HEK293 (cell line): ENCODE measurements at regions not wholly inside any gene's neighbourhood (a gene's known extent, or its start where the extent isn't known, plus 50 kb on each side); places are given as distances from the start of the nearest gene placed in this dataset.

Experiments used
- CTCF ChIA-PET: fragments of 350-600 bp; formaldehyde crosslinking; extraction: SDS; loops from one replicate; lab custom pipeline; 2021; ENCODE audit warnings: antibody characterized with exemption; lab: Yijun Ruan, JAX
- POLR2A ChIA-PET: fragments of 300-600 bp; formaldehyde crosslinking; extraction: SDS; loops from one replicate; lab custom pipeline; 2020; ENCODE audit warnings: antibody characterized with exemption, inconsistent platforms; lab: Yijun Ruan, JAX
- H3K27ac ChIP-seq: fragments of 200-500 bp; sonication (Bioruptor generic); 2 replicates; pipeline ENCODE4 v1.5.1; 2014; ENCODE audit warnings: low read depth, low read length, control low read depth, inconsistent platforms; ENCODE audit errors: extremely low read depth
- H3K36me3 ChIP-seq, 2 experiments: fragments of 200-500 bp in 1 of 2; sonication (Bioruptor generic) in 1 of 2; 1 replicate in 1 of 2; 2 replicates in 1 of 2; pipeline ENCODE4 v1.5.1; 2014 to 2017; ENCODE audit warnings: inconsistent platforms in 2 of 2, low read length in 2 of 2; ENCODE audit not compliant: control insufficient read depth in 2 of 2, insufficient read depth in 1 of 2
- H3K4me1 ChIP-seq: fragments of 200-500 bp; sonication (Bioruptor generic); 2 replicates; pipeline ENCODE4 v1.5.1; 2014; ENCODE audit warnings: mild to moderate bottlenecking, low read length, inconsistent platforms; ENCODE audit not compliant: control insufficient read depth, insufficient read depth
- H3K4me3 ChIP-seq: 2 replicates; pipeline ENCODE4 v1.5.1; 2011; ENCODE audit warnings: low read depth, mild to moderate bottlenecking, control low read depth, low read length, moderate library complexity
- H3K9me3 ChIP-seq: fragments of 200-500 bp; sonication (Bioruptor generic); 2 replicates; pipeline ENCODE4 v1.5.1; 2014; ENCODE audit warnings: low read depth, low read length, inconsistent platforms; ENCODE audit not compliant: control insufficient read depth, insufficient read depth
- GLI4 ChIP-seq: fragments of 450-650 bp; formaldehyde crosslinking; IDR thresholded peaks from 2 replicates; pipeline ENCODE4 v1.5.1; 2016; ENCODE audit warnings: missing biosample characterization, missing genetic modification characterization
- KLF10 ChIP-seq: fragments of 450-650 bp; IDR thresholded peaks from 2 replicates; pipeline ENCODE4 v1.5.1; 2018; ENCODE audit warnings: missing biosample characterization, mild to moderate bottlenecking, missing genetic modification characterization
- PRDM2 ChIP-seq: fragments of 450-650 bp; formaldehyde crosslinking; IDR thresholded peaks from 2 replicates; pipeline ENCODE4 v1.5.1; 2016; ENCODE audit warnings: missing biosample characterization, missing genetic modification characterization, borderline replicate concordance
- ZBTB11 ChIP-seq: fragments of 450-650 bp; formaldehyde crosslinking; conservative IDR thresholded peaks from 2 replicates; pipeline ENCODE4 v1.5.1; 2016; ENCODE audit warnings: low read depth, missing biosample characterization, missing genetic modification characterization
- ZNF112 ChIP-seq: fragments of 450-650 bp; formaldehyde crosslinking; IDR thresholded peaks from 2 replicates; pipeline ENCODE4 v1.5.0; 2017; ENCODE audit warnings: missing biosample characterization, missing genetic modification characterization
- ZNF133 ChIP-seq: fragments of 450-650 bp; formaldehyde crosslinking; IDR thresholded peaks from 2 replicates; pipeline ENCODE4 v1.5.1; 2016; ENCODE audit warnings: missing biosample characterization, missing genetic modification characterization
- ZNF157 ChIP-seq: fragments of 450-650 bp; formaldehyde crosslinking; IDR thresholded peaks from 2 replicates; pipeline ENCODE4 v1.5.1; 2016; ENCODE audit warnings: missing biosample characterization, missing genetic modification characterization
- ZNF16 ChIP-seq: fragments of 450-650 bp; formaldehyde crosslinking; IDR thresholded peaks from 2 replicates; pipeline ENCODE4 v1.5.1; 2016; ENCODE audit warnings: low read depth, missing biosample characterization, missing genetic modification characterization
- ZNF19 ChIP-seq: fragments of 450-650 bp; formaldehyde crosslinking; IDR thresholded peaks from 2 replicates; pipeline ENCODE4; 2016; ENCODE audit warnings: missing biosample characterization, missing genetic modification characterization, low read depth
- ZNF202 ChIP-seq: fragments of 450-650 bp; formaldehyde crosslinking; IDR thresholded peaks from 2 replicates; pipeline ENCODE4 v1.5.1; 2016; ENCODE audit warnings: missing biosample characterization, missing genetic modification characterization, borderline replicate concordance
- ZNF214 ChIP-seq: fragments of 450-650 bp; formaldehyde crosslinking; IDR thresholded peaks from 2 replicates; pipeline ENCODE4 v1.5.1; 2017; ENCODE audit warnings: missing biosample characterization, mild to moderate bottlenecking, missing genetic modification characterization, borderline replicate concordance
- ZNF426 ChIP-seq: fragments of 450-650 bp; formaldehyde crosslinking; IDR thresholded peaks from 2 replicates; pipeline ENCODE4 v1.5.1; 2017; ENCODE audit warnings: missing biosample characterization, missing genetic modification characterization, mild to moderate bottlenecking, inconsistent platforms, moderate library complexity
- ZNF555 ChIP-seq: fragments of 450-650 bp; formaldehyde crosslinking; conservative IDR thresholded peaks from 2 replicates; pipeline ENCODE4 v1.5.1; 2017; ENCODE audit warnings: missing biosample characterization, mild to moderate bottlenecking, missing genetic modification characterization, inconsistent platforms
- ZNF600 ChIP-seq: fragments of 450-650 bp; formaldehyde crosslinking; IDR thresholded peaks from 2 replicates; pipeline ENCODE4 v1.5.1; 2016; ENCODE audit warnings: missing biosample characterization, missing genetic modification characterization
- ZNF791 ChIP-seq: fragments of 450-650 bp; formaldehyde crosslinking; IDR thresholded peaks from 2 replicates; pipeline ENCODE4 v1.5.1; 2016; ENCODE audit warnings: missing biosample characterization, missing genetic modification characterization
- ZNF792 ChIP-seq: fragments of 450-650 bp; formaldehyde crosslinking; IDR thresholded peaks from 2 replicates; pipeline ENCODE4 v1.5.1; 2016; ENCODE audit warnings: missing biosample characterization, missing genetic modification characterization
- ZSCAN23 ChIP-seq: fragments of 450-650 bp; formaldehyde crosslinking; IDR thresholded peaks from 2 replicates; pipeline ENCODE4 v1.5.1; 2016; ENCODE audit warnings: missing biosample characterization, missing genetic modification characterization
- TF ChIP-seq, protein P1 (sequence below): fragments of 450-650 bp; formaldehyde crosslinking; IDR thresholded peaks from 2 replicates; pipeline ENCODE4 v1.5.1; 2017; ENCODE audit warnings: missing biosample characterization, mild to moderate bottlenecking, missing genetic modification characterization, moderate library complexity
- TF ChIP-seq, protein P2 (sequence below): fragments of 450-650 bp; formaldehyde crosslinking; IDR thresholded peaks from 2 replicates; pipeline ENCODE4 v1.5.1; 2017; ENCODE audit warnings: missing biosample characterization, missing genetic modification characterization

DNA sequence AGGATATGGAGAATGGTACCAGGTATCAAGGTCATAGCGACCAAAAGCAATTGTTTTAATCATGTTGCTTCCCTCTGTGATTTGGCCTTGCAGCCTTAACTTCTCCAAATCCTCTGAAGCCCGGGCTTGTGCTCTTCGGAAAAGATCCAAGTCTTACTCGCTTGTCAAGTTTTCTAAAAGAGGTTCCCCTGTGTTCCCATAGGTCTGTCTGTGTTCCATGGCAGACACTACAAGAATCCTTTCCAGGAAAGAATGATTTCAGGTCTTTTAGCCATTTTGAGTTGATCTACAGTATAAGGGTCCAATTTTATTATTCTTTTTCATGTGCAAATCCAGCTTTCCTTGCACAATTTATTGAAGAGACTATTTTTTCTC, 710.6 kb upstream of the DIAPH2 start (continued):
- no peak for TF ChIP-seq ZBTB11 (tag by site-specific recombination)
- TF ChIP-seq GLI4 (tag by site-specific recombination): no peak
- TF ChIP-seq ZNF202: no peak
- TF ChIP-seq ZNF555 (tag by site-specific recombination): no peak
- TF ChIP-seq, all 188 proteins: peak for 0

- Histone ChIP-seq H3K36me3 (no peaks in the 10 kb centered on the region), H3K4me3 (no peak overlapping the region), H3K4me1 (no peaks in the 10 kb centered on the region), H3K27ac (no peak overlapping the region), H3K9me3 (no peaks in the 10 kb centered on the region)
- POLR2A ChIA-PET: no interaction called here
- CTCF ChIA-PET: no interaction called here
- TF ChIP-seq, protein P1, sequence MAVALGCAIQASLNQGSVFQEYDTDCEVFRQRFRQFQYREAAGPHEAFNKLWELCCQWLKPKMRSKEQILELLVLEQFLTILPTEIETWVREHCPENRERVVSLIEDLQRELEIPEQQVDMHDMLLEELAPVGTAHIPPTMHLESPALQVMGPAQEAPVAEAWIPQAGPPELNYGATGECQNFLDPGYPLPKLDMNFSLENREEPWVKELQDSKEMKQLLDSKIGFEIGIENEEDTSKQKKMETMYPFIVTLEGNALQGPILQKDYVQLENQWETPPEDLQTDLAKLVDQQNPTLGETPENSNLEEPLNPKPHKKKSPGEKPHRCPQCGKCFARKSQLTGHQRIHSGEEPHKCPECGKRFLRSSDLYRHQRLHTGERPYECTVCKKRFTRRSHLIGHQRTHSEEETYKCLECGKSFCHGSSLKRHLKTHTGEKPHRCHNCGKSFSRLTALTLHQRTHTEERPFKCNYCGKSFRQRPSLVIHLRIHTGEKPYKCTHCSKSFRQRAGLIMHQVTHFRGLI (tag by site-specific recombination): no peak
These were observed 709.8 kb upstream of the DIAPH2 start for GRCh38 chrX:95974890-95975289.

DNA sequence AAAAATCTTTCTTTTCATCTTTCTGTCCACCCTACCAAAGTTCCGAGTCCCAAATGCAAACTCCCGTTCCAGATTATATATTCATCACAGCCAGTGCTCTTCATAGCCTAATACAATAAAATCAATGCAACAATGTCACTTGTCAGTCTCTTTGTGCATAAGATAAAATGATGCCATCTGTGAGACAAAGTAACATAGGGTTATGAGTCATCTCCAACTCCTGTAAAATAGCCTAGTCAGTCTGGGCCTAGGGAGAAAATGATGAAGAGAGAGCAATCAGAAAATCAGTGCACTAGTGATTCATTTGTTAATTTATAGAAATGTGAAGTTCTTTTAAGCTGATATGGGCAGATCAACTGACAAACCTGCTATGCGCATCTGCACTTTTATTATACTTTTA, 689.1 kb upstream of the DIAPH2 start:
- H3K4me3 ChIP-seq: no peak overlapping the region
- POLR2A ChIA-PET: no interaction called here
- TF ChIP-seq ZNF16 (tag by site-specific recombination): no peak
- TF ChIP-seq ZNF112 (tag by site-specific recombination): no peak

GRCh38 chrX:95996294-95996693, 688.3 kb upstream of the DIAPH2 start:
- no peaks in the 10 kb centered on the region for H3K4me1 ChIP-seq
- ChIA-PET POLR2A (no interaction called here), CTCF (no interaction called here)
- H3K9me3 ChIP-seq: no peaks in the 10 kb centered on the region
- H3K4me3 ChIP-seq: no peak overlapping the region
- no peak overlapping the region for H3K27ac ChIP-seq
- H3K36me3 ChIP-seq: no peaks in the 10 kb centered on the region
- TF ChIP-seq ZNF133 (tag by site-specific recombination) (no peak), KLF10 (tag by site-specific recombination) (no peak), ZNF791 (tag by site-specific recombination) (no peak), ZNF426 (tag by site-specific recombination) (no peak), ZNF19 (tag by site-specific recombination) (no peak), ZNF157 (tag by site-specific recombination) (no peak), ZSCAN23 (tag by site-specific recombination) (no peak), ZNF600 (tag by site-specific recombination) (no peak), PRDM2 (no peak), ZNF214 (tag by site-specific recombination) (no peak), ZNF792 (tag by site-specific recombination) (no peak)
- TF ChIP-seq, protein P2, sequence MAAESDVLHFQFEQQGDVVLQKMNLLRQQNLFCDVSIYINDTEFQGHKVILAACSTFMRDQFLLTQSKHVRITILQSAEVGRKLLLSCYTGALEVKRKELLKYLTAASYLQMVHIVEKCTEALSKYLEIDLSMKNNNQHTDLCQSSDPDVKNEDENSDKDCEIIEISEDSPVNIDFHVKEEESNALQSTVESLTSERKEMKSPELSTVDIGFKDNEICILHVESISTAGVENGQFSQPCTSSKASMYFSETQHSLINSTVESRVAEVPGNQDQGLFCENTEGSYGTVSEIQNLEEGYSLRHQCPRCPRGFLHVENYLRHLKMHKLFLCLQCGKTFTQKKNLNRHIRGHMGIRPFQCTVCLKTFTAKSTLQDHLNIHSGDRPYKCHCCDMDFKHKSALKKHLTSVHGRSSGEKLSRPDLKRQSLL (tag by site-specific recombination): no peak

More for the DNA sequence above, 689.1 kb upstream of the DIAPH2 start:
- CTCF ChIA-PET: no interaction called here
- H3K9me3 ChIP-seq: no peaks in the 10 kb centered on the region
- H3K4me1 ChIP-seq: no peaks in the 10 kb centered on the region
- no peak overlapping the region for H3K27ac ChIP-seq
- no peaks in the 10 kb centered on the region for H3K36me3 ChIP-seq
